Heart right ventricle (tissue), 16 donors: ENCODE measurements at regions not wholly inside any gene's neighbourhood (a gene's known extent, or its start where the extent isn't known, plus 50 kb on each side); places are given as distances from the start of the nearest gene placed in this dataset.

ENCODE experiments used
- ATAC-seq, 8 donors: fragments of 200-7000 bp; cut with Tn5 transposase; one replicate each; pipeline ENCODE4 v1.9.1; 2020; ENCODE audit warnings: mild to moderate bottlenecking in 8 of 8, moderate library complexity in 8 of 8, moderate number of reproducible peaks in 1 of 8
- DNase-seq, 2 donors: peaks; one replicate each; pipeline ENCODE4 v3.0.0-alpha.2; 2020
- H3K27ac ChIP-seq, 10 donors: fragments of 200-600 bp; sonication (generic) in 2 of 10; one replicate each; pipeline versions ENCODE4 v1.5.0 to v1.8.0; 2020 to 2022; ENCODE audit warnings: mild to moderate bottlenecking in 3 of 10
- H3K27me3 ChIP-seq, 7 donors: fragments of 200-600 bp; one replicate each; pipeline ENCODE4 v1.8.0; 2021 to 2022; ENCODE audit warnings: mild to moderate bottlenecking in 2 of 7
- H3K36me3 ChIP-seq, 9 donors: fragments of 200-600 bp; sonication (generic) in 1 of 9; one replicate each; pipeline versions ENCODE4 v1.5.0 to v1.8.0; 2020 to 2022; ENCODE audit warnings: mild to moderate bottlenecking in 2 of 9
- H3K4me1 ChIP-seq, 9 donors: fragments of 200-600 bp; sonication (generic) in 1 of 9; one replicate each; pipeline versions ENCODE4 v1.5.0 to v1.8.0; 2020 to 2022; ENCODE audit warnings: mild to moderate bottlenecking in 4 of 9
- H3K4me3 ChIP-seq, 10 donors: fragments of 200-600 bp; sonication (generic) in 2 of 10; one replicate each; pipeline versions ENCODE4 v1.5.0 to v1.8.0; 2020 to 2022; ENCODE audit warnings: mild to moderate bottlenecking in 7 of 10, moderate library complexity in 2 of 10
- H3K9me3 ChIP-seq, 11 donors: fragments of 200-600 bp in 10 of 11; sonication (generic) in 2 of 11; one replicate each; pipeline versions ENCODE4 v1.5.0 to v1.8.0; 2013 to 2022; ENCODE audit warnings: mild to moderate bottlenecking in 2 of 11, control low read depth in 1 of 11, moderate library complexity in 1 of 11
- WGBS, 2 donors: extraction: QIAGEN DNeasy Blood & Tissue Kit; methylation state at CpG; one replicate each; pipeline ENCODE4 v1.1.7; 2013; ENCODE audit warnings: inconsistent platforms in 1 of 2; 5-methylcytosine and 5-hydroxymethylcytosine counted together
- intact Hi-C, 10 donors: fragments of 100-400 bp; cut with DNase I; formaldehyde crosslinking; loops; one replicate each; pipeline versions ENCODE4 v1.11.1 to v1.14.2; 2022
- TF ChIP-seq, protein P1 (sequence below), 9 donors: fragments of 200-600 bp; sonication (generic) in 2 of 9; IDR thresholded peaks; one replicate each; pipeline versions ENCODE4 v1.5.0 to v1.8.0; 2021 to 2022; ENCODE audit warnings: antibody characterized with exemption in 9 of 9, mild to moderate bottlenecking in 5 of 9, moderate library complexity in 1 of 9
- donor health status: Arrhythmogenic right ventricular cardiomyopathy.
- donor health status: ischemic (EF 13 %, LVEDD 7.1; RV severe dilation, severe dysfunction).
- donor health status: healthy with polysubstance abuse.
- donor health status: DM: no; HTN: yes; CAD: no.
- donor health status: DM: no; HTN: no; CAD: no.
- donor health status: ischemic (EF 25% LVEDD 6.9; RV normal size, moderate dysfunction).
- donor health status: ischemic (EF 25% LVEDD 5.7; RV mildly dilated, moderate dysfunction).
- donor health status: healthy.
- donor health status: DM: yes; HTN: yes; CAD: no.
- donor health status: Ischemic cardiomyopathy.
- donor health status: ischemic (EF 35%, LVEDD 5.7; RV mildly dilated, moderate dysfunction).
- donor health status: nonischemic (EF 11% LVEDD 7.7; RV severe dilation, severe dysfunction).
- donor health status: DM: yes; HTN: yes; CAD: no.
- donor health status: PGD.
- donor health status: ischemic (EF 29% LVEDD 5.4; RV normal size, mild dysfunction).
- donor health status: nonischemic (EF 23%, LVEDD 6.1; RV moderate dilation, normal function).

DNA sequence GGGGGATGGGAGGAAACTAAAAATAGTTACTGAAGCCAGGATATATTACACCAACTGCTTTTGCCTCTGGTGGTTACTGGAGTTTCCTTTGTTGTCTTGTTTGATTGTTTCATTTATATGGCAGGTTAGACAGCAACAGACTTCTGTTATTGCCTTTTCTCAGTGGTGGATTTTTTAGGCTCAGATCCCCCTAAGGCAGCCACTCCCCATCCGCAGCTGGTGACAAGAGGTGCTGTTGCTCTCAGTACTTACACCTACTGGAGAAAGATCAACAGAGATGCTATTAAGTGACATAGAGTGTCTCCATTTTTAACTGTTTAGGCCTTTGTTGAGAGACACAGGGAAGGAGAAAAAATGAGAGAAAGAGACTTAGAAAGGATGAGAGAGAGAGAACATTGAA is 552.1 kb downstream of the PKHD1 start:
- intact Hi-C loops, result loop anchor here in 2 of 10 donors (10.0 kb wide), 1 partner anchor 419 kb away; no protein-coding TSS in a partner anchor
- no peak for ATAC-seq

DNA sequence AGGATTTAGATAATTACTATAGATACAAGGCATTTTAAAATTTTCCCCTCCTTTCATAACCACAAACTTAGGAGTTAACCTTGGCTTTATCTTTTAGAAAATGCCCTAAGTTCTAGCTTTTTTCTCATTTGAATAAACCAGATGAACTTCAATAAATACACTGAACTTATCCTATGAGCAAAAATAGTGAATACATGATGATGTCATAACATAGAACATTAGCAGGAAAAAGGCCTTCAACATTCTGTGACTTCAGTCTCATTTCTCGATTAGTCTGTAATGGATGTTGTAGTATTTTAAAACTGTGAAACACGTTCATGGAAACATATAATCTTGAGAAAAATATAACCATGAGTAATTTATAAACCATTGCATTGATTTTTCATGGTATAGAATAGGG is 550.7 kb downstream of the PKHD1 start:
- intact Hi-C loops, result loop anchor here in 2 of 10 donors (10.0 kb wide), 1 partner anchor 418 kb away; no protein-coding TSS in a partner anchor
- Histone ChIP-seq H3K27ac (no peak overlapping the region), H3K9me3 (no peaks in the 10 kb centered on the region), H3K27me3 (peaks cover 0 to 20% (median 0%) of the 10 kb centered on the region in 7 donors), H3K4me1 (no peaks in the 10 kb centered on the region), H3K36me3 (no peaks in the 10 kb centered on the region), H3K4me3 (no peak overlapping the region)
- DNase-seq (no peak), ATAC-seq (no peak)
- 68 to 79% methylated on average over 2 of the region's 2 CpGs for WGBS, 2 donors
- TF ChIP-seq, protein P1, sequence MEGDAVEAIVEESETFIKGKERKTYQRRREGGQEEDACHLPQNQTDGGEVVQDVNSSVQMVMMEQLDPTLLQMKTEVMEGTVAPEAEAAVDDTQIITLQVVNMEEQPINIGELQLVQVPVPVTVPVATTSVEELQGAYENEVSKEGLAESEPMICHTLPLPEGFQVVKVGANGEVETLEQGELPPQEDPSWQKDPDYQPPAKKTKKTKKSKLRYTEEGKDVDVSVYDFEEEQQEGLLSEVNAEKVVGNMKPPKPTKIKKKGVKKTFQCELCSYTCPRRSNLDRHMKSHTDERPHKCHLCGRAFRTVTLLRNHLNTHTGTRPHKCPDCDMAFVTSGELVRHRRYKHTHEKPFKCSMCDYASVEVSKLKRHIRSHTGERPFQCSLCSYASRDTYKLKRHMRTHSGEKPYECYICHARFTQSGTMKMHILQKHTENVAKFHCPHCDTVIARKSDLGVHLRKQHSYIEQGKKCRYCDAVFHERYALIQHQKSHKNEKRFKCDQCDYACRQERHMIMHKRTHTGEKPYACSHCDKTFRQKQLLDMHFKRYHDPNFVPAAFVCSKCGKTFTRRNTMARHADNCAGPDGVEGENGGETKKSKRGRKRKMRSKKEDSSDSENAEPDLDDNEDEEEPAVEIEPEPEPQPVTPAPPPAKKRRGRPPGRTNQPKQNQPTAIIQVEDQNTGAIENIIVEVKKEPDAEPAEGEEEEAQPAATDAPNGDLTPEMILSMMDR (IDR thresholded peaks at IDR 0.05), result no peak

More for the DNA sequence above, 552.1 kb downstream of the PKHD1 start:
- peaks cover 0 to 6% (median 0%) of the 10 kb centered on the region in 7 donors for H3K27me3 ChIP-seq
- no peaks in the 10 kb centered on the region for H3K9me3 ChIP-seq
- no peak overlapping the region for H3K4me3 ChIP-seq
- TF ChIP-seq, protein P1 (IDR thresholded peaks at IDR 0.05), result no peak
- H3K4me1 ChIP-seq, result no peaks in the 10 kb centered on the region
- no peak overlapping the region for H3K27ac ChIP-seq
- 31 to 34% methylated on average over 1 of the region's 1 CpG for WGBS, 2 donors
- H3K36me3 ChIP-seq, result no peaks in the 10 kb centered on the region
- no peak for DNase-seq

DNA sequence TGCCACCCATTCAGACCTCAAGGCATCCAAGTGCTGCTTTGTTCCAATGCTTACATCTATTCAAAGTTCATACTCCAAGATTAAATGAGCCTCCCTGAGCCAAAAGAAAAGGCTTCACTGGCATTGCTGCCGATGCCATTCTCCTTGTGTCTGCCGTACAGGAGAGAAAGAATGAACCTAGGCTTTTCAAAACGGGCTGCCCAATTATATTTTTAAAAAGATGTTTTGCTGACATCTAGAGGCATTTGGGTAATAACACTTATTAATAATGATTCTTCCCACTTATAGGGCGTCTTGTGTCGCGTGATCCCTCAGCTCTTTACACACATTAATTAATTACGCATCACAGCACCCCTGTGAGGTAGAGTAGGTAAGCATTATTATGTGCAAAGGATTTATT is 545.6 kb downstream of the PKHD1 start:
- intact Hi-C loops, result no loop called here

DNA sequence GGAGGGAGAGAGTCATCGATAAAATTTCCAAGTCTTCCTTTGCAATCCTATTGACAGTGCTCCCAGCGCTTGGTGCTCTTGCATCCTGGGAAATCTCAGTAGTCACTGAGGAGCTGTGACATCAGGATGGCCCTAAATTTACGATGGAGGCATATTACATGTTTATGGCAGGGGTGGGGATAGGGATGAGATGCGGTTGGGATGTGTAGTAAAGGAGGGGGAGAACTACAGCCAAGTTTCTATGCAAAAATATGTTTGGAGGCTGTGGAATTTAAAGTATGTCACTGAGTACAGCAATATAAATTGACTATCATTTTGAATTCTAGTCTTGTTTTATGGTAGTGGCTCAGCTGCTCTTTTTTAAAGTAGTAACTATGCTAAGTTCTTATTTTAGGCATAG is 544.9 kb downstream of the PKHD1 start:
- WGBS, 2 donors, result 59 to 64% methylated on average over 4 of the region's 4 CpGs
- H3K4me1 ChIP-seq, result no peaks in the 10 kb centered on the region
- TF ChIP-seq, protein P1 (IDR thresholded peaks at IDR 0.05), result no peak
- H3K36me3 ChIP-seq, result no peaks in the 10 kb centered on the region
- ATAC-seq, result no peak
- no peak overlapping the region for H3K27ac ChIP-seq
- DNase-seq, result no peak
- H3K9me3 ChIP-seq, result no peaks in the 10 kb centered on the region
- H3K27me3 ChIP-seq, result peaks cover 0 to 15% (median 0%) of the 10 kb centered on the region in 7 donors
- no peak overlapping the region for H3K4me3 ChIP-seq
- intact Hi-C loops, result no loop called here

More for the DNA sequence above, 545.6 kb downstream of the PKHD1 start:
- DNase-seq, result no peak
- no peak for ATAC-seq
- no peaks in the 10 kb centered on the region for H3K36me3 ChIP-seq
- WGBS, 2 donors, result 57 to 73% methylated on average over 7 of the region's 7 CpGs
- no peak overlapping the region for H3K27ac ChIP-seq
- H3K27me3 ChIP-seq, result peaks cover 0 to 21% (median 0%) of the 10 kb centered on the region in 7 donors
- H3K4me1 ChIP-seq, result no peaks in the 10 kb centered on the region
- no peaks in the 10 kb centered on the region for H3K9me3 ChIP-seq
- TF ChIP-seq, protein P1 (IDR thresholded peaks at IDR 0.05), result no peak
- no peak overlapping the region for H3K4me3 ChIP-seq
